ENCODE measurements at regions not wholly inside any gene's neighbourhood (a gene's known extent, or its start where the extent isn't known, plus 50 kb on each side); places are given as distances from the start of the nearest gene placed in this dataset.
"Not testable (repeated sequence)": the region's sequence is repeated elsewhere in the genome, so short reads cannot be mapped to it uniquely, and the experiment has no call there.

DNA sequence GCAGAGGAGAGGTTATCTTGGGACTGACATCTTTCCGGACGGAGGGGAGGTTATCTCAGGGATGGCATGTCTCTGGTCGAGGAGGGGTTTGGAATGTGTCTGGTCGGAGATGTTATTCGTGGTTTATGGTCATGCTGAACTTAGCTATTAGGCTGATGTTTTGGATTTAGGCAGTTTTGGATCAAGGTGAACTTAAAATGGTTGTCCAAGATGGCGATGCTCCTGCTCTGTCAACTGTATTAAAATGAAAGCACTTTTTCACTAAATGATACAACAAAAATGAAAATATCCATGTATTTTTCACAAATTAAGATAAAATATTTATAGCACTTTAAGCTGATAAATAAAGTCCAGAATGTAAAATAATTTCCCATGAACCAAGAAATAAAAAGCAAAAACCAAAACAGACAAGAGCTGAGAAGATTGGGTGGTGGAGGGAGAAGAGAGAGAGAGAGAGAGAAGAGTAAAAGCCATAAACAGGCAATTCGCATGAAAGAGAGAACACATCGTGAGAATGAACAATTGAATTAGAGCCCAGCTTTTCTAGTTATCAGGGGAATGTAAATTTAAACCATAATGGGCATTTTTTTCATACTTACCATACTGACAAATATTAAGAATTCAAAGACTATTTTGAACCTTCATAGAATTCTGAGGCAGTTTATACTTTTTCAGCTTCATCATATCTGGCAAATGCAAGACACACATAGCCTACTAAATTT is 2236.0 kb upstream of the AGA start:
- DNase-seq (ENCODE audit: low spot score in 2 of 2) (no peak), FAIRE-seq (no peak)

DNA sequence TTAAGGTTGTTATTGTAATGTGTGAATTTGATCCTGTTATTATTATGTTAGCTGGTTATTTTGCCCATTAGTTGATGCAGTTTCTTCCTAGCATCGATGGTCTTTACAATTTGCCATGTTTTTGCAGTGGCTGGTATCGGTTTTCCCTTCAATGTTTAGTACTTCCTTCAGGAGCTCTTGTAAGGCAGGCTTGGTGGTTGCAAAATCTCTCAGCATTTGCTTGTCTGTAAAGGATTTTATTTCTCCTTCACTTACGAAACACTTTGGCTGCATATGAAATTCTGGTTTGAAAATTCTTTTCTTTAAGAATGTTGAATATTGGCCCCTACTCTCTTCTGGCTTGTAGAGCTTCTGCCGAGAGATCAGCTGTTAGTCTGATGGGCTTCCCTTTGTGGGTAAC is 2241.4 kb upstream of the AGA start:
- not testable (repeated sequence) for FAIRE-seq; DNase-seq (ENCODE audit: low spot score in 2 of 2)

DNA sequence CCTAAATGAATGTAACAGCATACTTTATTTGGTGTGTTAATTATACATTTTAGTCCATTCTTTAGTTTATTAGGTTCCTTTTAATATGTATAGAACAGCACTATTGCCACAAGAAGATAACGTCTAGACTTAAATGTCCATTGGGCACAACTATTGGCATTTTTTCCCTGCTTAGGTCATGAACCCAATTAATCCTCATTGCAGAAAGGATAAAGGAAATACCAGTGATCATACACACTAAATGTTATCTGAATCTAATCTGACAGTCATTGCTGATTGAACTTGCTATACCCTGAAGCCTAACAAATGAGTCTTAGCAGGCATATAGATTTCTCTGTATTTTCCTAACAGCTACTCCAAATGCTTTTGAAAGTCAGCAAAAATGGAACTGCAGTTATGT is 2250.0 kb upstream of the AGA start:
- no peak for FAIRE-seq
- no peak for DNase-seq (ENCODE audit: low spot score in 2 of 2)

DNA sequence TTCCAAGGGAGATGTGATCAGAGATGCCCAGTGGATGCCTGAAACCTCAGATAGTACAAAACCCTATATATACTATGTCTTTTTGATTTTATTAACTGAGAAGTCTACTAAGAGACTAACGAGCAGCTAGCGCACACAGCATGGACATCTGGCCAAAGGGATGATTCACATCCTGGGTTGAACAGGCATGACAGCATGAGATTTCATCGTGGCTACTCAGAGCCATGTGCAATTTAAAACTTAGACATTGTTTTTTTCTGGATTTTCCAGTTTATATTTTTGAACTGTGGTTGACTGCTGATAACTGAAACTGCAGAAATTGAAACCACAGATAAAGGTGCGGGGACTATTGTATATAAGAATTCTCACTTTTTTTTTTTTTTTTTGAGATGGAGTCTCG is 2252.9 kb upstream of the AGA start:
- no peak for FAIRE-seq
- DNase-seq (ENCODE audit: low spot score in 2 of 2): no peak

- DNase-seq (ENCODE audit: low spot score in 2 of 2) (no peak), FAIRE-seq (no peak)
Measured at GRCh38 chr4:179698321-179698720, 2256.1 kb upstream of the AGA start.

GRCh38 chr4:179709961-179710624 is 2267.9 kb upstream of the AGA start:
- FAIRE-seq: no peak
- no peak for DNase-seq (ENCODE audit: low spot score in 2 of 2)

DNA sequence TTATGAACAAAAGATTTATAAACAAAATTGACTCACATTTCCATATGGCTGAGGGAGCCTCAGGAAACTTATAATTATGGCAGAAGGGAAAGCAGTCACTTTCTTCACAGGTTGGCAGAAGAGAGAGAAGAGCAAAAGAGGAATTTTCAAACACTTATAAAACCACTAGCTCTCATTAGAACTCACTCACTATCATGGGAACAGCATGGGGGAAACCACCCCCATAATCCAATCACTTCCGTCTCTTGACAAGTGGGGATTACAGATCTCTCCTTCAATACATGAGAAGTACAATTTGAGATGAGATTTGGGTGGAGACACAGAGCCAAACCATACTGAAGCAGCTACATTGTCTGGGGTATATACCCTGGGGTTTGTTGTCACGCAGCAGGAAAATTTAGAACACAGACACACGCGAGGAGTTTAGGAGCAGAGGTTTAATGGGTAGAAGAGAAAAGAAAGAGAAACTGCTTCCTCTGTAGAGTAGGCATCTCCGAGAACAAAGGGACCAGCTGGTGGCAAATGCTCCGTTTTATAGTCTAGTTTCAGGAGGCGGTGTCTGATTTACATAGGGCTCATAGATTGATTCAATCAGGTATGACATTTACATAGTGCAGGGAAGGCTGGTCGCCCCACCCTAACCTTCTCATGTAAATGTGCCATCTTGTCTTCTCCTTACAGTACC is 2277.7 kb upstream of the AGA start:
- no peak for FAIRE-seq
- no peak for DNase-seq (ENCODE audit: low spot score in 2 of 2)

DNA sequence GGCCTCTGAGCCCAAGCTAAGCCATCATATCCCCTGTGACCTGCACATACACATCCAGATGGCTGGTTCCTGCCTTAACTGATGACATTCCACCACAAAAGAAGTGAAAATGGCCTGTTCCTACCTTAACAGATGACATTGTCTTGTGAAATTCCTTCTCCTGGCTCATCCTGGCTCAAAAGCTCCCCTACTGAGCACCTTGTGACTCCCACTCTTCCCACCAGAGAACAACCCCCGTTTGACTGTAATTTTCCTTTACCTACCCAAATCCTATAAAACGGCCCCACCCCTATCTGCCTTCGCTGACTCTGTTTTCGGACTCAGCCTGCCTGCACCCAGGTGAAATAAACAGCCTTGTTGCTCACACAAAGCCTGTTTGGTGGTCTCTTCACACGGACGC is 2284.3 kb upstream of the AGA start:
- FAIRE-seq; DNase-seq (ENCODE audit: low spot score in 2 of 2): not testable (repeated sequence)

DNA sequence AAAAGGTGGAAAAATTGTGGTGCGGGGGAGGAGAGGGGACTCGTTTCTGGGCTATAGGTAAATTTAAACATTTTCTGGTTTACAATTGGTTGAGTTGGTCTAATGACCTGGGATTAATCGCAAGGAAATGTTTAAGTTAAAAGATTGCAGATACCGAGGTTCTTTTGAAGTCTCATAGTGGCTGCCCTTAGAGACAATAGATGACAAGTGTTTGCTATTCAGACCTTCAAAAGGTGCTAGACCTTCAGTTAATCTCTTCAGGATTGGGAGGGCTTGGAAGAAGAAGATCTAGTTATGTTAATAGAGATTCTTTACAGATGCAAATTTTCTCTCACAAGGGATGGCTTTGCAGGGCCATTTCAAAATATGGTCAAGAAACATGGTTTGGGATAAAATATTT is 2286.1 kb upstream of the AGA start:
- DNase-seq (ENCODE audit: low spot score in 2 of 2): no peak

GRCh38 chr4:179736820-179737219 is 2294.6 kb upstream of the AGA start:
- DNase-seq (ENCODE audit: low spot score in 2 of 2); FAIRE-seq: not testable (repeated sequence)

More for the DNA sequence above, 2286.1 kb upstream of the AGA start:
- no peak for FAIRE-seq

GRCh38 chr4:179738822-179739221 is 2296.6 kb upstream of the AGA start:
- no peak for FAIRE-seq
- DNase-seq (ENCODE audit: low spot score in 2 of 2): no peak

- no peak for FAIRE-seq
- no peak for DNase-seq (ENCODE audit: low spot score in 2 of 2)
Measured at GRCh38 chr4:179747218-179747910, 2305.1 kb upstream of the AGA start.

- no peak for FAIRE-seq
- no peak for DNase-seq (ENCODE audit: low spot score in 2 of 2)
Measured at GRCh38 chr4:179748837-179749236, 2306.6 kb upstream of the AGA start.

DNA sequence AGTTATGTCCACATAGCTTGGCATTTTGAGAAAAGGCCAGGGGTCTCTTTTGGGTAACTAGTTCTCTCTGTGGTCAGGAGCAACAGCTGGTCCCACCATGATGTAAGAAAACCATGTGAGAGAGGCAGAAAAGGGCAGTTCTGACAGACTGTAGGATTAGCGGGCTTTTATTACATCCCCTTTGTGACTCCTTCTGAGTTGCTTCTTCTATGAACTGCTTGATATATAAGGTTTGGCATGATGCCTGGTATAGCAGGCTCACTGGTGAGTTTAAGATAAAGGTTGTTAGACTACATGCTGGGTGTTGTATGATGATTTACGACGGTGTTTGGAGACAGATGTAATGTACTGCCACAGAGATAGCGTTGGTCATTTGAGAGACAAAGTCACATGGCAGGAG is 2308.1 kb upstream of the AGA start:
- FAIRE-seq (no peak), DNase-seq (ENCODE audit: low spot score in 2 of 2) (no peak)

- DNase-seq (ENCODE audit: low spot score in 2 of 2): no peak
- no peak for FAIRE-seq
Measured at GRCh38 chr4:179751669-179752068, 2309.4 kb upstream of the AGA start.

DNA sequence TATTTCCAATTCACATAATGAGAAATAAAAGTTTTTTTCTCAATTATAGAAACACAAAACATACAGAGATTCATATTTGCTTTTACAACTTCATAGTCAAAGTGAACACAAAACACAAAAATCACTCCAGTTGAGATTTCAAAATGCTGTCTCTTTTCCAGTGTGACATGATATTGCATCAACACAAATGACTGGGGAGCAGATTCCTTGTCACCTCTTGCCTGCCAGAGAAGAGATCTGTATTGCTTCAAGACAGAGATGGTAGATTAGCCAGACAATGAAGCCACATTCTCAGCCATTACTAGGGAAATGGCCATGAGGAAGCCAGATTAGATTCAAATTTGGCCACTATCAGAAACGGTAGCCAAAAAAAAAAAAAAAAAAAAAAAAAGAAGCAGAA is 2313.1 kb upstream of the AGA start:
- no peak for FAIRE-seq
- DNase-seq (ENCODE audit: low spot score in 2 of 2): no peak

DNA sequence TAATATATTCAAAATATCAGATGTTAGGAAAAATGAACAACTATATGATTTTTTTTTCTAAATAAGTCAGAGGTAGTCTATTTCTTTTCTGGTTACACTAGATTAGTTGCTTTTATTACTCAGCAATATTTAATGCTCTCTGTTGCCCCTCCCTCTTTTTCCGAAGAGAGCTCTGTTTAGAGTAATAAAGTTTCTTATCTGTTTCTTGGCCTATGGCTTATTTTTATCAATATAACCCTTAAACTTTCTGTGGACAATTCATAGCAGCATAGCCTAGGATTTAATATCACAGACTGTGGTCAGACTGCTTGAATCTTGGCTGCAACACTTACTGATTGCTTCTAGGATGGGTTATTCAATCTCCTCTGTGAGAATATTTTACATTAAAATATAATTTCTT is 2315.4 kb upstream of the AGA start:
- FAIRE-seq (no peak), DNase-seq (ENCODE audit: low spot score in 2 of 2) (no peak)

GRCh38 chr4:179762840-179763239 is 2320.6 kb upstream of the AGA start:
- no peak for DNase-seq (ENCODE audit: low spot score in 2 of 2)
- no peak for FAIRE-seq

DNA sequence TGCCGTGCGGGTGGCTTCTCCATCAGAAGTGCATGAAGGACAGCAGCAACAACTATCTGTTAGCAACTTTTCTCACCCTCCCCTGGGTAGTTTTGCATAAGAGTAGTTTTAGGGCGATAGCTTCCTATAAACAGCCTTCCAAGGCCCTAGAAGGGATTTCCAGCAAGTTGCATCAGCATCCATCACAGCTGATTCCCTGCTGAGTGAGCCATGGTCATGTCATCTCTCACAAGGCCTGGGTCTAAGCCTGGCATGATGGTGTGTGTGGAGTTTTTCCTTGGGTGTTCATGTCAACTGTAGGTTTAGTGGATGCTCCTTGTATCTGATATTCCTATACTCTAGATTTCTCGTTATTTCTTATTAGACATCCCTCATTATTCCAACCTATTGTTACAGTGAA is 2324.7 kb upstream of the AGA start:
- no peak for FAIRE-seq
- no peak for DNase-seq (ENCODE audit: low spot score in 2 of 2)

DNA sequence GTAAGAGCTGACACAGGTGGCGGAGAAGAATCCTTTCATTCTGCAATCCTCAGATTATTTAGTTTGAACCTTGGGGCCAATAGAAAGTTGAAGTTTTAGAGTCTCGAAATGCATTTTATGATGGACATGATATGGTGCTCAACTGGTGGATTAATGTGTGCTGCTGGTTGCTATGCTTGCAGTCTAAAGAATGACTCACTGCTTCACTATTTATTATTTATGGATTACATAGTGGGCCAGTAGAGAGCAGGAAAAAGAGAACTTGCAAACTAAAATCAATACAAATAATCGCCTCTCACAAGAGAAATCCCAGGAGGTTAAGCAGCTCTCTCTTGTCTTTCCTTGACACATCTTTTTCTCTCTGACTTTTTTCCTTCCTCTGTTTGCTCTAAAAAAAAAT is 2326.8 kb upstream of the AGA start:
- no peak for FAIRE-seq
- DNase-seq (ENCODE audit: low spot score in 2 of 2): no peak

DNA sequence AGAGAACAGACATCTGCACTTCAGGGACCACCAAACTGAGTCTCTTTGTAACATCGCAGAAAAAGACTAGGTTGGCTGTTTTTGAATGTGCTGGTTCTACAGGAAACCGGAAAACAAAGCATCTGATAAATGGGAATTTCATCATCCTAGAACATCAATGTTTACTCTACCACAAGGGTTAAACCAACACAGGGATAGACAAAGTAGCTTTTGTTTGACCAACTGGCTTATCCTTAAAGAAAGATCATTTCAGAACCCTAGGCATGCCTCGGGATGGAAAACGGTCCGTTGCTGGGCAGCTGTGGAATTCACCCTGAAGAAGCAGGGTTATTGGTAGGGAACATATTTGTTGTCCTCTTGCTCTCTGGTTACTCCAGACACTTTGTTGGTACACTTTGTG is 2355.5 kb upstream of the AGA start:
- DNase-seq (ENCODE audit: low spot score in 2 of 2): no peak
- no peak for FAIRE-seq
